GM23338 (cell line): ENCODE measurements at regions not wholly inside any gene's neighbourhood (a gene's known extent, or its start where the extent isn't known, plus 50 kb on each side); places are given as distances from the start of the nearest gene placed in this dataset.

Source experiments
- CREB1 ChIP-seq: fragments of 250-450 bp; sonication (Bioruptor Pico); IDR thresholded peaks from 2 replicates; pipeline ENCODE4 v1.5.0; 2020; ENCODE audit warnings: low read depth, mild to moderate bottlenecking, moderate library complexity
- CTCF ChIP-seq, 2 experiments: fragments of 200-600 bp in 1 of 2; sonication (generic) in 1 of 2; conservative IDR thresholded peaks; 2 replicates each; pipeline versions ENCODE4 v1.5.1 to v1.6.1; 2016 to 2017; ENCODE audit warnings: antibody characterized with exemption in 2 of 2, low read depth in 2 of 2, mild to moderate bottlenecking in 2 of 2, moderate library complexity in 1 of 2
- ETS1 ChIP-seq: IDR thresholded peaks from 2 replicates; pipeline ENCODE4 v1.6.1; 2016; ENCODE audit warnings: antibody characterized with exemption
- EZH2 ChIP-seq: fragments of 200-600 bp; sonication (generic); IDR thresholded peaks from one replicate; pipeline ENCODE4 v1.8.0; 2017; ENCODE audit warnings: antibody characterized with exemption, mild to moderate bottlenecking, low read depth; ENCODE audit not compliant: unreplicated experiment
- EZH2phosphoT487 ChIP-seq: fragments of 200-600 bp; sonication (generic); IDR thresholded peaks from one replicate; pipeline ENCODE4 v1.8.1; 2018; ENCODE audit warnings: antibody characterized with exemption; ENCODE audit not compliant: unreplicated experiment
- JUNB ChIP-seq: IDR thresholded peaks from one replicate; pipeline ENCODE4 v1.6.1; 2016; ENCODE audit warnings: antibody characterized with exemption; ENCODE audit not compliant: unreplicated experiment
- POLR2AphosphoS5 ChIP-seq: IDR thresholded peaks from 2 replicates; pipeline ENCODE4 v1.6.1; 2016; ENCODE audit warnings: antibody characterized with exemption, low read depth
- REST ChIP-seq: IDR thresholded peaks from one replicate; pipeline ENCODE4 v1.6.1; 2018; ENCODE audit warnings: antibody characterized with exemption; ENCODE audit not compliant: unreplicated experiment
- STAT1 ChIP-seq: IDR thresholded peaks from one replicate; pipeline ENCODE4 v1.6.1; 2016; ENCODE audit warnings: antibody characterized with exemption; ENCODE audit not compliant: unreplicated experiment
- ZNF114 ChIP-seq: fragments of 250-450 bp; sonication (Bioruptor Pico); IDR thresholded peaks from 2 replicates; pipeline ENCODE4 v1.5.0; 2020; ENCODE audit warnings: mild to moderate bottlenecking, moderate library complexity
- ZNF331 ChIP-seq: fragments of 250-450 bp; sonication (Bioruptor Pico); IDR thresholded peaks from 2 replicates; pipeline ENCODE4 v1.5.0; 2020; ENCODE audit warnings: low read depth, mild to moderate bottlenecking, moderate library complexity
- ZNF462 ChIP-seq: fragments of 250-450 bp; sonication (Bioruptor Pico); IDR thresholded peaks from 2 replicates; pipeline ENCODE4 v1.5.0; 2020; ENCODE audit warnings: mild to moderate bottlenecking, moderate library complexity

- TF ChIP-seq CTCF (conservative IDR thresholded peaks at IDR 0.05; ENCODE audit: low read depth in 2 of 2): no peak
- TF ChIP-seq EZH2phosphoT487: no peak
- no peak for TF ChIP-seq EZH2
- TF ChIP-seq REST: no peak
- TF ChIP-seq POLR2AphosphoS5: no peak
- no peak for TF ChIP-seq ZNF331 (CRISPR knock-in tag)
- TF ChIP-seq ZNF114: no peak
- TF ChIP-seq ETS1: no peak
- no peak for TF ChIP-seq CREB1 (CRISPR knock-in tag)
- TF ChIP-seq JUNB: no peak
- no peak for TF ChIP-seq ZNF462
- TF ChIP-seq STAT1: no peak
These were observed 143.6 kb downstream of the TOMM20 start for GRCh38 chr1:234985007-234985370.
